GM12891 (cell line): ENCODE measurements at regions not wholly inside any gene's neighbourhood (a gene's known extent, or its start where the extent isn't known, plus 50 kb on each side); places are given as distances from the start of the nearest gene placed in this dataset.
"Not testable (repeated sequence)": the region's sequence is repeated elsewhere in the genome, so short reads cannot be mapped to it uniquely, and the experiment has no call there.

ENCODE experiments used
- DNase-seq: peaks from one replicate; pipeline ENCODE4 v3.0.0; 2011; ENCODE audit warnings: low spot score; ENCODE audit not compliant: insufficient read length
- FAIRE-seq: peaks from 2 replicates; lab custom pipeline; 2011; peaks lifted over from hg19 to GRCh38; lab: Jason Lieb, UNC
- PAX5 ChIP-seq: IDR thresholded peaks from 2 replicates; pipeline ENCODE4 v1.6.1; 2011; ENCODE audit warnings: low read length, moderate library complexity, mild to moderate bottlenecking; ENCODE audit not compliant: insufficient read depth, severe bottlenecking
- POLR2A ChIP-seq: IDR thresholded peaks from 2 replicates; pipeline ENCODE4 v1.6.1; 2011; ENCODE audit warnings: low read depth, low read length, control low read depth
- POLR2AphosphoS5 ChIP-seq: IDR thresholded peaks from 2 replicates; pipeline ENCODE4 v1.6.1; 2011; ENCODE audit warnings: low read depth, low read length, control low read depth
- POU2F2 ChIP-seq: IDR thresholded peaks from 2 replicates; pipeline ENCODE4 v1.6.1; 2011; ENCODE audit warnings: low read depth, mild to moderate bottlenecking, control low read depth, low read length, moderate library complexity
- SPI1 ChIP-seq: IDR thresholded peaks from 2 replicates; pipeline ENCODE4 v1.6.1; 2011; ENCODE audit warnings: low read depth, low read length, control low read depth
- TAF1 ChIP-seq: IDR thresholded peaks from 2 replicates; pipeline ENCODE4 v1.6.1; 2011; ENCODE audit warnings: low read depth, low read length, control low read depth

DNA sequence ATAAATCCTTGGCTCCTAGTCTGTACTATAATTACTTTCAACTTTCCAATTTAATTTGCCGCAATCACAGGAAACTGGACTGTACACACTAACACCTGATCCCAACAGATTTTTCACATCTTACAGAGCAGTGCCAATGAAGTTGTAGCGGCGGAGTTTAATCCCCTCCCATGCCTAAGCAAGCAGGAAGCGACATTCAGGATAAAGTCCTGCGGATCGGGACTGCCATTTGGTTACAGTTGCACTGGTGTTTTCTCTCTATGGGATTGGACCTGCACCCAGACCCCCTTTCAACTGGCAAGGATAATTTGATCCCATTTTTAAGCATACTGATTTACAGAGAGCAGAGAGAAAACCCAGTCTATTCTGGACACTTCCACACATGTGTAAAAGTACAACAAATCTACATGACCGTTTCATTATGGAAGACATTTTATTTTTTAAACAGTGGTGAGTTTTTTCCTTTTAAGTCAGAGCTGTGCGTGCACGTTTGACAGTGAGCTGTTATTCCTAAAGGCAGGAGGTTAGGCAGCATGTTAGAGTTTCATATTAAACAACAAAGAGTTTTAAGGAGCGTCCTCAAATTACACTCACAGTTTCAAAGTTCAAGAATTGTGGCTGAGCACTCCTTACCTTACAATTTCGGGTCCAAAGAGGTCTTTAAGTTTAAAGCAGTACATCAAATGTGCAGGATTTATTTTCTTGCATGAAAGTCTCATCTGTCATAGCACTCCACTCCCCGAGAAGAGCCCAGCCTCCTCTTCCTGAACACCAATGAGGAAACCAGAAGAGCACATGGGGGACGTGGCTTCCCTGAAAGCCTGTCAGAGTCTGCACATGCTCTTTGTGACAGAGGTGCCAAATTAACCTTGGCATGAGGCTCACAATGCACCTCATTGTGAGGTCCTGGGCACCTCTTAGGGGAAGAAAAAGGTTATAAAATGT lies 141.6 kb upstream of the RFC3 start:
- no peak for TF ChIP-seq PAX5
- 0 out of 2 replicates have a peak, but pooled peaks have one; percentile 15 for TF ChIP-seq SPI1
- DNase-seq (no peak), FAIRE-seq (peak; percentile 55)

DNA sequence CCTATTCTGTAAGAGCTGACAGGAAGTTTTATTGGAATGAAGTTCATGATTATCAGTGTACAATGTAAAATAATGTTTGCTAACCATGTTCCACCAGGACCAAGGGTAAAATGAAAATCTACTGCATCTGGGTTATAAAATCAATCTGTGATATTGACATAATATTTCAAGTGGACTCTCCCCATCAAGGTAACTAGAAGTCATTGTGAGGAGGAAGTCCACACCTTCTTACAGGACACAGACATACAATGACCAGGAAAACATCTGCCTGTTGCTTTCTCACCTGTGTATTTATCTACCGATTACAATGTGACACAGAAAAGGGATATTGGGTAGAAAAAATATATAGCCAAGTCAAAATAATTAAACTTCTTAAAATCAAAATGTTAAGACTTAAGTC lies 140.7 kb upstream of the RFC3 start:
- FAIRE-seq (peak; percentile 13), DNase-seq (no peak)
- TF ChIP-seq POLR2A (no peak), POU2F2 (no peak), PAX5 (no peak), POLR2AphosphoS5 (no peak), TAF1 (no peak), SPI1 (no peak)

DNA sequence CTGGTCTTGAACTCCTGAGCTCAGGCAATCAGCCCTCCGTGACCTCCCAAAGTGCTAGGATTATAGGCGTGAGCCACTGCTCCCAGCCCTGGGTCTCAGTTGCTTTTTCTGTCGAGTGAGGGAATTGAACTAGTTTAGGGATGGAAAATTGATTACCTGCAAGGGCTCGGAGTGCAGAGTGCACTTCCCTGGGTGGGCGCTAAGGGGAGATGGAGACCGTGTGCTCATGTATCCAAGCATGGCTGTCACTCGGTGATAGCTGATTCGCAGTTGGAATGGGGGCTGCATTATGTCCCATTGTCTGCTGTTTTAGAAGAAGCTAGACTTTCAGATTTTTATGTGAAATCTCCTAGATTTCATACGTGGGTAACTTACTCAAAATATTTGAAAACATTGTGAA lies 139.9 kb upstream of the RFC3 start:
- TF ChIP-seq POLR2A = no peak
- no peak for TF ChIP-seq POLR2AphosphoS5
- TF ChIP-seq TAF1 = no peak
- no peak for TF ChIP-seq POU2F2
- TF ChIP-seq SPI1 = no peak
- no peak for TF ChIP-seq PAX5
- no peak for FAIRE-seq
- no peak for DNase-seq

DNA sequence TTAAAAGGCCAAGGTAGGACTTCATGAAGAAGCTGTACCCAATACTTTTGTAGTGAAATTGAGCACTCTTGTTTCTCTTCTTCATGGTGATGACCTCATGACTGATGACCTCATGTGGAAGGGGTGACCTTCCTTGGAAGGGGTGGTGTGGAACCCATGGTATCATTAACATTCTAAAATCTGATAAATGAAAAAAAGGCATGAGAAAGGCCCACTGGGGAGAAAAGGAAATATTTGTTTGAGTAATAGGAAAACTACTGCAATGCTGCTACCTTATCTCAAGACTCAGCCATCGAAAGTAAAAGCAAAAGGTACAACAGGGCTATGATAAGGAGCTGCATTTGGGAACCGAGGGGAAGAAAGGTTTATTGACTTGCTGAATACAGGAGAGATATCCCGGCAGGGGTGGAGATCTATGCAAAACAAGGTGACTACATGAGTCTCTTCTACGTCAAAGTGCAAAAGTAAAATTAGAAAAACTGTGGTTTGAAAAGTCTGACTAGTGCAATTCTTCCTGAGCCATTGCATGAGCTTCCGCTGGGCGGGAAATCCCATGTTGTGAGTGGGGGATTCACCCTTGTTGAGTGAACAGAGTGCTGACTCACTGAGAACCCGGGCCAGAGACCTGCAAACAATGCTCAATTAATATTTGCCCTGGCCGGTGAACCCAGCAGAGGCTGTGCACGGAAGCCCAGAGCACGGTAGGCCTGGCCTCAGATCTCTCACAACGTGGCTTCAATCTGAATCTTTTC lies 138.9 kb upstream of the RFC3 start:
- peak; percentile 92 for FAIRE-seq

DNA sequence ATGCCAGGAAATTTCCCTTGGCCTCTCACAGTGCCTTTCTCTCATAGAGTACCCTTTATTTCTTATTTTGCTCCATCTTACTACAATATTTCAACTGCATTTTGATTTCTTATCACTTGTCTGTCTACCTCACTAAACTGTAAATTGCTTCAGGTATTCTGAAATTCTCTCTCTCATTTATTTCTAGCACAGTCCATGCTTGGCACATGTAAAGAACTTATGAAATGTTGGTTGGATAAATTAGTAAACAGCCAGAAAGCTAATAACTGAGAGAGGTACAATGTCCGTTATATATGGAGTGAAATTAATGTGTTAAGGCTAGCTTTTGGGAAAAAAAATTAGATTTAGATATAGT lies 138.3 kb upstream of the RFC3 start:
- FAIRE-seq = no peak
- no peak for TF ChIP-seq SPI1
- no peak for TF ChIP-seq POU2F2
- no peak for TF ChIP-seq PAX5
- no peak for TF ChIP-seq POLR2AphosphoS5
- TF ChIP-seq TAF1 = no peak

More for the DNA sequence above, 138.9 kb upstream of the RFC3 start:
- peak; percentile 57 for DNase-seq
- peak; percentile 84 for TF ChIP-seq TAF1
- peak; percentile 92 for TF ChIP-seq POLR2A
- peak; percentile 14 for TF ChIP-seq PAX5
- TF ChIP-seq SPI1 = peak; percentile 26; the same call in 1 of the 2 replicates
- TF ChIP-seq POLR2AphosphoS5 = peak; percentile 96
- TF ChIP-seq POU2F2 = peak; percentile 96

DNA sequence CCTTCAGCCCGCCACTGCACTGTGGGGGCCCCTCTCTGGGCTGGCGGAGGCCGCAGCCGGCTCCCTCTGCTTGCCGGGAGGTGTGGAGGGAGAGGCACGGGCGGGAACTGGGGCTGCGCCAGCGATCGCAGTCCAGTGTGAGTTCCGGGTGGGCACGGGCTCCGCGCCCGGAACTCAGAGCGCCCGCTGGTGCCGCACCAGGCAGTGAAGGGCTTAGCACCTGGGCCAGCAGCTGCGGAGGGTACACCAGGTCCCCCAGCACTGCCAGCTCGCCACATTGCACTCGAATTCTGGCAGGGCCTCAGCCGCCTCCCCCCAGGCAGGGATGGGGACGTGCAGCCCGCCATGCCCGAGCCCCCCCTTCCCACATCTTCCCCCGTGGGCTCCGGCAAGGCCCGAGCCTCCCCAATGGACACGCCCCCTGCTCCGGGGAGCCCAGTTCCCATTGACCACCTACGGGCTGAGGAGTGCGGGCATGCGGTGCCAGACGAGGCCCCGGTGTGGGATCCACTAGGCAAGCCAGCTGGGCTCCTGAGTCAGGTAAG lies 135.9 kb upstream of the RFC3 start:
- DNase-seq = no peak
- FAIRE-seq = no peak
- no peak for TF ChIP-seq POLR2AphosphoS5
- TF ChIP-seq POLR2A = no peak
- TF ChIP-seq PAX5 = no peak
- TF ChIP-seq TAF1 = no peak
- no peak for TF ChIP-seq SPI1
- TF ChIP-seq POU2F2 = no peak

More for the DNA sequence above, 138.3 kb upstream of the RFC3 start:
- no peak for DNase-seq

GRCh38 chr13:33682646-33683045 lies 135.3 kb upstream of the RFC3 start:
- not testable (repeated sequence) for FAIRE-seq, DNase-seq

DNA sequence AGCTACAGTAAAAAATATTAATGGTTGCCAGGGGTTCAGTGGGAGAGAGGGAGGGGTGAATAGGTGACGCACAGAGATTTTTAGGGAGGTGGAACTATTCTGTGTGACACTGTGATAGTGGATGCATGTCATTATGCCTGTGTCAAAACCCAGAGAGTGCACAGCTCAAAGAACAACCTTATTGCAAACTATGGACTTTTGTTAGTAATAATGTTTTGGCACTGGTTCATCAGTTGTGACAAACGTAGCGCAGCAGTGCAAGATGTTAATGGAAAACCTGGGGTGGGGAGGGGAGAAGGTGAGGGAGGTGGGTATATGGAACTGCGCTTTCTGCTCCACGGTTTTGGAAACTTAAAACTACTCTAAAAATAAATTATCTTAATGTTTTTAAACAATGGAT lies 134.6 kb upstream of the RFC3 start:
- no peak for FAIRE-seq
- TF ChIP-seq PAX5 (no peak), POLR2A (no peak), POLR2AphosphoS5 (no peak), POU2F2 (no peak), SPI1 (no peak), TAF1 (no peak)
- DNase-seq = no peak

DNA sequence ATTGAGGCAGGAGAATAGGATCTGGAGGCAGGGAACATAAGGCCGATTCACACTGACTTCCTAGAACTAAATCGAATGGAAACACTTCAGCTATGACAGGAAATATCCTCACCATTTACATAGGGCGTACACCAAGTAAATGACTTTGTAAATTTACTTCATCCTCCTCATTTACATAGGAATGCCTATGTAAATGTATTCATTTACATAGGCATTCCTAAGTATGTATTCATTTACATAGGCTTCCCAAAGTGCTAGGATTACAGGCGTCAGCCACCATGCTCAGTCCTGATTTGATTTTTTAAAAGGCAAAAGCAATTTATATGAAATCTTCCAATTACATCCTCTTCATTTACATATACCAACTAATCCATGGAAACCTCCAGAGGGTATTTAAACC lies 133.1 kb upstream of the RFC3 start:
- FAIRE-seq (no peak), DNase-seq (no peak)
- TF ChIP-seq POU2F2 (no peak), SPI1 (no peak), POLR2A (no peak), TAF1 (no peak), POLR2AphosphoS5 (no peak), PAX5 (no peak)
